Hepatocyte (in vitro differentiated cells): ENCODE measurements at regions not wholly inside any gene's neighbourhood (a gene's known extent, or its start where the extent isn't known, plus 50 kb on each side); places are given as distances from the start of the nearest gene placed in this dataset.

Experiments
- DNase-seq: peaks from one replicate; pipeline ENCODE4 v3.0.0-alpha.2; 2016; ENCODE audit warnings: low spot score
- H2AFZ ChIP-seq: fragments of 200-600 bp; sonication (generic); 2 replicates; pipeline ENCODE4 v1.6.0; 2016; ENCODE audit warnings: antibody characterized with exemption, mild to moderate bottlenecking
- H3K27ac ChIP-seq: fragments of 200-600 bp; sonication (generic); 2 replicates; pipeline ENCODE4 v1.5.1; 2016; ENCODE audit warnings: mild to moderate bottlenecking
- H3K27me3 ChIP-seq: fragments of 200-600 bp; sonication (generic); 2 replicates; pipeline ENCODE4 v1.6.1; 2016
- H3K36me3 ChIP-seq: fragments of 200-600 bp; sonication (generic); replicated peaks from 2 replicates; pipeline ENCODE4 v1.5.1; 2016; ENCODE audit warnings: low read depth; ENCODE audit not compliant: insufficient read depth
- H3K4me1 ChIP-seq: fragments of 200-600 bp; sonication (generic); 2 replicates; pipeline ENCODE4 v1.5.1; 2016; ENCODE audit warnings: mild to moderate bottlenecking, moderate library complexity; ENCODE audit not compliant: insufficient read depth
- H3K4me2 ChIP-seq: fragments of 200-600 bp; sonication (generic); 2 replicates; pipeline ENCODE4 v1.6.0; 2016
- H3K4me3 ChIP-seq: fragments of 200-600 bp; sonication (generic); 2 replicates; pipeline ENCODE4 v1.5.1; 2016; ENCODE audit warnings: mild to moderate bottlenecking
- H3K79me2 ChIP-seq: fragments of 200-600 bp; sonication (generic); 2 replicates; pipeline ENCODE4 v1.6.0; 2017; ENCODE audit warnings: mild to moderate bottlenecking
- H3K9me2 ChIP-seq: fragments of 200-600 bp; sonication (generic); replicated peaks from 2 replicates; pipeline ENCODE4 v1.6.0; 2017; ENCODE audit warnings: mild to moderate bottlenecking; ENCODE audit not compliant: insufficient read depth
- H3K9me3 ChIP-seq: fragments of 200-600 bp; sonication (generic); 2 replicates; pipeline ENCODE4 v1.5.1; 2016; ENCODE audit warnings: low read depth, mild to moderate bottlenecking
- H4K20me1 ChIP-seq: fragments of 200-600 bp; sonication (generic); 2 replicates; pipeline ENCODE4 v1.6.0; 2016; ENCODE audit warnings: mild to moderate bottlenecking; ENCODE audit not compliant: insufficient read depth, poor library complexity, severe bottlenecking
- CTCF ChIP-seq: fragments of 200-600 bp; sonication (generic); IDR thresholded peaks from 2 replicates; pipeline ENCODE4 v1.5.1; 2016; ENCODE audit warnings: antibody characterized with exemption, mild to moderate bottlenecking; ENCODE audit not compliant: poor library complexity
- EZH2 ChIP-seq: fragments of 200-600 bp; sonication (generic); IDR thresholded peaks from 2 replicates; pipeline ENCODE4 v1.6.1; 2016; ENCODE audit warnings: antibody characterized with exemption, mild to moderate bottlenecking, borderline replicate concordance
- EZH2phosphoT487 ChIP-seq: fragments of 200-600 bp; sonication (generic); IDR thresholded peaks from one replicate; pipeline ENCODE4 v1.6.1; 2018; ENCODE audit warnings: antibody characterized with exemption, mild to moderate bottlenecking, low read depth, moderate library complexity; ENCODE audit not compliant: unreplicated experiment, severe bottlenecking
- WGBS: methylation state at CpG from one replicate; pipeline ENCODE4 v1.1.6; 2016; ENCODE audit warnings: low lambda C conversion rate; ENCODE audit errors: missing lambda C conversion rate; 5-methylcytosine and 5-hydroxymethylcytosine counted together

DNA sequence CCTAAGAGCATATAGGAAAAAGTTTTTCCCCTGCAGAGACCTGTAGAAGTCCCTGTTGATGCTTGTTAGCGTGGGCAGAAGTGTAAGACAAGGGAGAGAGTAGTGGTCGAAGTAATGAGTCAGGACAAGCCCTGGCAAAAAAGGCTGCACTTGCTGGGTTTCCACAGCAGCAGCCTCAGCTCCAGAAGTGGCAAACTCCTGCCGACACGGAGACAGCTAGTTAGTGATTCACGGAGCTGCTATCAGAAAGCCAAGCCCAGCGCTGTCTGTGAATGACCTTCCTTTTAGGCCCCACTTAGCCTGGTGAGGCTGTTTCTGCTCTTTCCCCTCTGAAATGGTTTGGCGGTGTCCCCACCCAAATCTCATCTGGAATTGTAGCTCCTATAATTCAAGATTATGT, 109.1 kb downstream of the FAM50B start:
- Histone ChIP-seq H3K79me2 (no peaks in the 10 kb centered on the region), H3K4me1 (no peaks in the 10 kb centered on the region), H3K27me3 (no peaks in the 10 kb centered on the region), H4K20me1 (no peaks in the 10 kb centered on the region), H3K4me3 (no peak overlapping the region), H2AFZ (no peak overlapping the region), H3K9me3 (no peaks in the 10 kb centered on the region), H3K4me2 (no peak overlapping the region), H3K27ac (no peak overlapping the region), H3K36me3 (no peaks in the 10 kb centered on the region), H3K9me2 (no peaks in the 10 kb centered on the region)
- no peak for TF ChIP-seq CTCF
- no peak for TF ChIP-seq EZH2phosphoT487
- TF ChIP-seq EZH2 = no peak
- 77% methylated on average over 7 of the region's 7 CpGs for WGBS
- DNase-seq = no peak

DNA sequence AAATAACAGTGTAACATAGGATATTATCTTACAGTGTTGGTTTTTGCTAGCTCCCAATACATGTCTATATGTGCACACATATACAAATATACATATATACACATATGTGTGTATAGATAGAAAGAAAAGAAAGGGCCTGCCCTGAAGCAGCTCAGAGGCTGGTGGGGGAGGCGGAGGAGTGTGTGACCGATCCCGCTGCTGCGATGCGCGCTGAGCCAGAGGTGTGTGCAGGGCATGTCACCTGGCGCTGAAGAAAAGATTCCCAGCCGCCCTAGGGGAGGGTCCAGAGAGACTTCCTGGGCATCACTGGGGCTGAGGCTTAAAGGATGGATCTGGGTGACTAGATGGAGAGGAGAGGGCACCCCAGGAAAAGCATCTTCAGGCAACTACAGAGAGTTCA, 110.2 kb downstream of the FAM50B start:
- no peak for TF ChIP-seq CTCF
- TF ChIP-seq EZH2 = no peak
- TF ChIP-seq EZH2phosphoT487 = no peak
- no peak for DNase-seq
- Histone ChIP-seq H3K79me2 (no peaks in the 10 kb centered on the region), H3K9me3 (no peaks in the 10 kb centered on the region), H3K36me3 (no peaks in the 10 kb centered on the region), H3K27me3 (no peaks in the 10 kb centered on the region), H3K4me3 (no peak overlapping the region), H4K20me1 (no peaks in the 10 kb centered on the region), H3K4me1 (no peaks in the 10 kb centered on the region), H3K9me2 (no peaks in the 10 kb centered on the region), H2AFZ (no peak overlapping the region), H3K27ac (no peak overlapping the region), H3K4me2 (no peak overlapping the region)
- WGBS = 93% methylated on average over 8 of the region's 8 CpGs

- 71% methylated on average over 5 of the region's 5 CpGs for WGBS
- H3K9me2 ChIP-seq = no peaks in the 10 kb centered on the region
- no peaks in the 10 kb centered on the region for H3K36me3 ChIP-seq
- no peak for DNase-seq
- H3K79me2 ChIP-seq = no peaks in the 10 kb centered on the region
- TF ChIP-seq EZH2phosphoT487 (no peak), CTCF (no peak), EZH2 (no peak)
- no peaks in the 10 kb centered on the region for H4K20me1 ChIP-seq
- H3K4me3 ChIP-seq = no peak overlapping the region
- no peak overlapping the region for H2AFZ ChIP-seq
- H3K27ac ChIP-seq = no peak overlapping the region
- no peaks in the 10 kb centered on the region for H3K9me3 ChIP-seq
- H3K4me2 ChIP-seq = no peak overlapping the region
- H3K27me3 ChIP-seq = no peaks in the 10 kb centered on the region
- H3K4me1 ChIP-seq = no peaks in the 10 kb centered on the region
These were observed 111.7 kb downstream of the FAM50B start for GRCh38 chr6:3960754-3961361.
